ENCODE measurements at regions not wholly inside any gene's neighbourhood (a gene's known extent, or its start where the extent isn't known, plus 50 kb on each side); places are given as distances from the start of the nearest gene placed in this dataset. TPM values are rescaled to one million over a fixed set of nuclear protein-coding genes. Genes with fewer than 3 reads are reported as not detected.

Small RNA genes lying in the stretch of these regions (microRNA-seq; reads per million reads assigned to microRNA genes)
- gene MIR4425 (ENCODE audit: borderline microRNAs expressed), result not detected
